ENCODE measurements at regions not wholly inside any gene's neighbourhood (a gene's known extent, or its start where the extent isn't known, plus 50 kb on each side); places are given as distances from the start of the nearest gene placed in this dataset.

GRCh38 chr1:87785386-87785785, 456.7 kb downstream of the LMO4 start:
- no peaks in the 10 kb centered on the region for H3K9me3 ChIP-seq (replicated peaks; ENCODE audit: insufficient read depth, low read length)
- H3K27ac ChIP-seq (ENCODE audit: low read length) = no peak overlapping the region
- no peak overlapping the region for H3K9ac ChIP-seq (ENCODE audit: low read length)
- H3K4me1 ChIP-seq (ENCODE audit: low read length) = peaks cover 6% of the 10 kb centered on the region; the same call in 1 of the 2 replicates
- H3K4me3 ChIP-seq (ENCODE audit: low read length) = no peak overlapping the region
- TF ChIP-seq EZH2 (optimal IDR thresholded peaks at IDR 0.05; ENCODE audit: low read depth, low read length) (no peak), EZH2phosphoT487 (IDR thresholded peaks at IDR 0.05; ENCODE audit: low read length) (no peak), CTCF (IDR thresholded peaks at IDR 0.05; ENCODE audit: low read length) (no peak)
- H3K9me2 ChIP-seq (replicated peaks; ENCODE audit: insufficient read depth, low read length) = no peaks in the 10 kb centered on the region
- H3K36me3 ChIP-seq (replicated peaks; ENCODE audit: insufficient read depth, low read length) = no peaks in the 10 kb centered on the region
- no peaks in the 10 kb centered on the region for H3K79me2 ChIP-seq (ENCODE audit: low read length)
- H3K4me2 ChIP-seq (ENCODE audit: low read depth, low read length) = no peak overlapping the region
- DNase-seq = no peak
- no peak overlapping the region for H2AFZ ChIP-seq (ENCODE audit: low read length)
- no peaks in the 10 kb centered on the region for H3K27me3 ChIP-seq (replicated peaks; ENCODE audit: insufficient read depth, low read length)
- H4K20me1 ChIP-seq (ENCODE audit: insufficient read depth, low read length) = no peaks in the 10 kb centered on the region
- no peaks in the 10 kb centered on the region for H3F3A ChIP-seq (ENCODE audit: insufficient read depth, low read length)

- Histone ChIP-seq H2AFZ (ENCODE audit: low read length) (no peak overlapping the region), H3K79me2 (ENCODE audit: low read length) (no peaks in the 10 kb centered on the region), H3K27me3 (replicated peaks; ENCODE audit: insufficient read depth, low read length) (no peaks in the 10 kb centered on the region), H3K9me2 (replicated peaks; ENCODE audit: insufficient read depth, low read length) (no peaks in the 10 kb centered on the region), H3K4me3 (ENCODE audit: low read length) (no peak overlapping the region), H3K4me2 (ENCODE audit: low read depth, low read length) (no peak overlapping the region), H3K4me1 (ENCODE audit: low read length) (peaks cover 6% of the 10 kb centered on the region; the same call in 1 of the 2 replicates), H3K27ac (ENCODE audit: low read length) (no peak overlapping the region), H4K20me1 (ENCODE audit: insufficient read depth, low read length) (no peaks in the 10 kb centered on the region), H3F3A (ENCODE audit: insufficient read depth, low read length) (no peaks in the 10 kb centered on the region), H3K36me3 (replicated peaks; ENCODE audit: insufficient read depth, low read length) (no peaks in the 10 kb centered on the region), H3K9me3 (replicated peaks; ENCODE audit: insufficient read depth, low read length) (no peaks in the 10 kb centered on the region), H3K9ac (ENCODE audit: low read length) (no peak overlapping the region)
- DNase-seq = no peak
- TF ChIP-seq EZH2phosphoT487 (IDR thresholded peaks at IDR 0.05; ENCODE audit: low read length) (no peak), EZH2 (optimal IDR thresholded peaks at IDR 0.05; ENCODE audit: low read depth, low read length) (no peak), CTCF (IDR thresholded peaks at IDR 0.05; ENCODE audit: low read length) (no peak)
These were observed 457.5 kb downstream of the LMO4 start for GRCh38 chr1:87786229-87786628.

GRCh38 chr1:87786861-87787545, 458.3 kb downstream of the LMO4 start:
- H3K4me2 ChIP-seq (ENCODE audit: low read depth, low read length) = no peak overlapping the region
- TF ChIP-seq CTCF (IDR thresholded peaks at IDR 0.05; ENCODE audit: low read length) = no peak
- no peak for TF ChIP-seq EZH2phosphoT487 (IDR thresholded peaks at IDR 0.05; ENCODE audit: low read length)
- no peak for TF ChIP-seq EZH2 (optimal IDR thresholded peaks at IDR 0.05; ENCODE audit: low read depth, low read length)

More at GRCh38 chr1:87786861-87787545, 458.3 kb downstream of the LMO4 start:
- no peaks in the 10 kb centered on the region for H3K9me2 ChIP-seq (replicated peaks; ENCODE audit: insufficient read depth, low read length)
- H3F3A ChIP-seq (ENCODE audit: insufficient read depth, low read length) = no peaks in the 10 kb centered on the region
- H3K36me3 ChIP-seq (replicated peaks; ENCODE audit: insufficient read depth, low read length) = no peaks in the 10 kb centered on the region
- no peaks in the 10 kb centered on the region for H4K20me1 ChIP-seq (ENCODE audit: insufficient read depth, low read length)
- no peaks in the 10 kb centered on the region for H3K9me3 ChIP-seq (replicated peaks; ENCODE audit: insufficient read depth, low read length)
- no peak overlapping the region for H2AFZ ChIP-seq (ENCODE audit: low read length)
- H3K27ac ChIP-seq (ENCODE audit: low read length) = no peak overlapping the region
- H3K4me1 ChIP-seq (ENCODE audit: low read length) = peaks cover 6% of the 10 kb centered on the region; the same call in 1 of the 2 replicates
- DNase-seq = no peak
- H3K79me2 ChIP-seq (ENCODE audit: low read length) = no peaks in the 10 kb centered on the region
- no peaks in the 10 kb centered on the region for H3K27me3 ChIP-seq (replicated peaks; ENCODE audit: insufficient read depth, low read length)
- H3K4me3 ChIP-seq (ENCODE audit: low read length) = no peak overlapping the region
- H3K9ac ChIP-seq (ENCODE audit: low read length) = no peak overlapping the region
